IMR-90 (cell line): ENCODE measurements at regions not wholly inside any gene's neighbourhood (a gene's known extent, or its start where the extent isn't known, plus 50 kb on each side); places are given as distances from the start of the nearest gene placed in this dataset.

Experiments
- CEBPB ChIP-seq: IDR thresholded peaks from 2 replicates; pipeline ENCODE4 v1.6.1; 2012; ENCODE audit warnings: low read depth, low read length, improper control_type of control experiment
- POLR2A ChIP-seq: IDR thresholded peaks from 2 replicates; pipeline ENCODE4 v1.6.1; 2012; ENCODE audit warnings: mild to moderate bottlenecking, low read depth, low read length
- RCOR1 ChIP-seq: IDR thresholded peaks from 2 replicates; pipeline ENCODE4 v1.6.1; 2012; ENCODE audit warnings: mild to moderate bottlenecking, low read length, improper control_type of control experiment; ENCODE audit not compliant: insufficient replicate concordance

DNA sequence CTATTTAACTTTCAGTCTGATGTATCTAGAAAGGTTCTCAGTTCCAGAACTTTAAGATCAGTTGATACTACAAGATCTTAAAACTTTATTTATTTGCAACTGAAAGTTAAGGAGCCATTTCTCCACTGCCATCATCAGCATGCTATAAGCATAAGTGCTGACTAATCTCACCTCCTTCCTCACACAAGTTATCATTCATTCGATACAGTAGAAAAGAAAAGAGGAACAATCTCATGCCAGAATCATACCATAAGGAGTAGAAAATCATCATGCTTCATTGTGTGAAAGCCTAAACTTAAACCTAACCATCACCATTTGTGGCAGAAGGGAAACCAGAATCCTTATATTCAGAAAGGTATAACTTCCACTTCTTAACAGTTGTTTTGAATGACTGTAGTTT is 176.6 kb upstream of the NRXN1 start:
- no peak for TF ChIP-seq CEBPB
- TF ChIP-seq POLR2A: no peak
- TF ChIP-seq RCOR1: no peak
